ENCODE measurements at regions not wholly inside any gene's neighbourhood (a gene's known extent, or its start where the extent isn't known, plus 50 kb on each side); places are given as distances from the start of the nearest gene placed in this dataset.

GRCh38 chr5:2126512-2126911 is 243.8 kb upstream of the IRX4 start:
- TF ChIP-seq CTCF (IDR thresholded peaks at IDR 0.05; ENCODE audit: insufficient read depth, low read length, poor library complexity, severe bottlenecking): no peak
- no peak for TF ChIP-seq EZH2phosphoT487 (conservative IDR thresholded peaks at IDR 0.05; ENCODE audit: low read length)
